Ovary (tissue), 7 donors: ENCODE measurements at regions not wholly inside any gene's neighbourhood (a gene's known extent, or its start where the extent isn't known, plus 50 kb on each side); places are given as distances from the start of the nearest gene placed in this dataset.

ENCODE experiments used
- DNase-seq, 5 donors: peaks; one replicate each; pipeline ENCODE4 v3.0.0-alpha.2; 2019 to 2020
- H3K27ac ChIP-seq, 2 donors: fragments of 200-600 bp; one replicate each; pipeline versions ENCODE4 v1.5.1 to v1.8.0; 2019 to 2022
- H3K27me3 ChIP-seq: fragments of 200-600 bp; one replicate; pipeline ENCODE4 v1.8.0; 2022
- H3K36me3 ChIP-seq: fragments of 200-600 bp; sonication (generic); one replicate; pipeline ENCODE4 v1.5.1; 2019
- H3K4me1 ChIP-seq: one replicate; pipeline ENCODE4 v1.8.1; 2013; ENCODE audit warnings: mild to moderate bottlenecking, moderate library complexity; ENCODE audit not compliant: insufficient read depth
- H3K4me3 ChIP-seq: fragments of 200-600 bp; sonication (generic); one replicate; pipeline ENCODE4 v1.5.1; 2017
- H3K9me3 ChIP-seq, 2 donors: fragments of 200-600 bp in 1 of 2; sonication (generic) in 1 of 2; one replicate each; pipeline versions ENCODE4 v1.5.1 to v1.8.1; 2013 to 2019; ENCODE audit warnings: mild to moderate bottlenecking in 1 of 2, moderate library complexity in 1 of 2
- EP300 ChIP-seq: sonication (generic); formaldehyde crosslinking; IDR thresholded peaks from one replicate; pipeline ENCODE4 v1.6.1; 2017; ENCODE audit warnings: antibody characterized with exemption
- POLR2A ChIP-seq: fragments of 450-650 bp; IDR thresholded peaks from one replicate; pipeline ENCODE4 v1.6.1; 2017; ENCODE audit warnings: antibody characterized with exemption, mild to moderate bottlenecking, moderate library complexity
- WGBS, 3 donors: extraction: QIAGEN DNeasy Blood & Tissue Kit in 1 of 3; methylation state at CpG; one replicate each; pipeline versions ENCODE4 v1.1.5 to v1.1.7; 2013 to 2017; 5-methylcytosine and 5-hydroxymethylcytosine counted together
- intact Hi-C, 4 donors: fragments of 100-400 bp; cut with DNase I; formaldehyde crosslinking; loops; one replicate each; pipeline versions ENCODE4 v1.11.0 to v1.15.1; 2022 to 2023
- TF ChIP-seq, protein P1 (sequence below), 3 donors: fragments of 450-650 bp in 2 of 3; fragments of 200-600 bp in 1 of 3; IDR thresholded peaks; one replicate each; pipeline versions ENCODE4 v1.5.1 to v1.8.0; 2016 to 2022; ENCODE audit warnings: antibody characterized with exemption in 3 of 3, mild to moderate bottlenecking in 1 of 3
- donor health status: DM: no; HTN: no; CAD: no; lungs with moderate emphysema.
- donor health status: DM: no; HTN: no; CAD: no.
- donor health status: Bipolar disorder and iron deficiency.
- donor health status: DM: no; HTN: no; CAD: no.
- donor health status: DM: yes; HTN: yes; CAD: no.

GRCh38 chr5:61680247-61680646 lies 348.2 kb downstream of the ZSWIM6 start:
- no peaks in the 10 kb centered on the region for H3K36me3 ChIP-seq
- H3K27me3 ChIP-seq: no peaks in the 10 kb centered on the region
- H3K4me1 ChIP-seq: no peaks in the 10 kb centered on the region
- TF ChIP-seq, protein P1, sequence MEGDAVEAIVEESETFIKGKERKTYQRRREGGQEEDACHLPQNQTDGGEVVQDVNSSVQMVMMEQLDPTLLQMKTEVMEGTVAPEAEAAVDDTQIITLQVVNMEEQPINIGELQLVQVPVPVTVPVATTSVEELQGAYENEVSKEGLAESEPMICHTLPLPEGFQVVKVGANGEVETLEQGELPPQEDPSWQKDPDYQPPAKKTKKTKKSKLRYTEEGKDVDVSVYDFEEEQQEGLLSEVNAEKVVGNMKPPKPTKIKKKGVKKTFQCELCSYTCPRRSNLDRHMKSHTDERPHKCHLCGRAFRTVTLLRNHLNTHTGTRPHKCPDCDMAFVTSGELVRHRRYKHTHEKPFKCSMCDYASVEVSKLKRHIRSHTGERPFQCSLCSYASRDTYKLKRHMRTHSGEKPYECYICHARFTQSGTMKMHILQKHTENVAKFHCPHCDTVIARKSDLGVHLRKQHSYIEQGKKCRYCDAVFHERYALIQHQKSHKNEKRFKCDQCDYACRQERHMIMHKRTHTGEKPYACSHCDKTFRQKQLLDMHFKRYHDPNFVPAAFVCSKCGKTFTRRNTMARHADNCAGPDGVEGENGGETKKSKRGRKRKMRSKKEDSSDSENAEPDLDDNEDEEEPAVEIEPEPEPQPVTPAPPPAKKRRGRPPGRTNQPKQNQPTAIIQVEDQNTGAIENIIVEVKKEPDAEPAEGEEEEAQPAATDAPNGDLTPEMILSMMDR (IDR thresholded peaks at IDR 0.05): no peak
- TF ChIP-seq POLR2A (no peak), EP300 (no peak)
- no peak overlapping the region for H3K27ac ChIP-seq
- WGBS, 3 donors: 79 to 87% (median 81%) methylated on average over 2 of the region's 2 CpGs
- no peaks in the 10 kb centered on the region for H3K9me3 ChIP-seq
- DNase-seq: no peak
- intact Hi-C loops: no loop called here
- H3K4me3 ChIP-seq: no peak overlapping the region

GRCh38 chr5:61683148-61683547 lies 351.1 kb downstream of the ZSWIM6 start:
- Histone ChIP-seq H3K9me3 (no peaks in the 10 kb centered on the region), H3K4me1 (no peaks in the 10 kb centered on the region), H3K27me3 (no peaks in the 10 kb centered on the region), H3K27ac (no peak overlapping the region), H3K36me3 (no peaks in the 10 kb centered on the region), H3K4me3 (no peak overlapping the region)
- 76 to 77% (median 77%) methylated on average over 5 of the region's 5 CpGs for WGBS, 3 donors
- DNase-seq: no peak
- intact Hi-C loops: no loop called here
- TF ChIP-seq POLR2A: no peak
- TF ChIP-seq, protein P1 (IDR thresholded peaks at IDR 0.05): no peak
- TF ChIP-seq EP300: no peak

GRCh38 chr5:61683926-61684325 lies 351.9 kb downstream of the ZSWIM6 start:
- no peak for DNase-seq
- H3K9me3 ChIP-seq: no peaks in the 10 kb centered on the region
- no peak overlapping the region for H3K27ac ChIP-seq
- no peak overlapping the region for H3K4me3 ChIP-seq
- no peaks in the 10 kb centered on the region for H3K27me3 ChIP-seq
- intact Hi-C loops: no loop called here
- WGBS, 3 donors: 76 to 85% (median 81%) methylated on average over 2 of the region's 2 CpGs
- H3K36me3 ChIP-seq: no peaks in the 10 kb centered on the region
- no peak for TF ChIP-seq POLR2A
- TF ChIP-seq, protein P1 (IDR thresholded peaks at IDR 0.05): no peak
- H3K4me1 ChIP-seq: no peaks in the 10 kb centered on the region

- 63 to 74% (median 70%) methylated on average over 5 of the region's 5 CpGs for WGBS, 3 donors
- no peaks in the 10 kb centered on the region for H3K27me3 ChIP-seq
- H3K4me3 ChIP-seq: no peak overlapping the region
- H3K9me3 ChIP-seq: no peaks in the 10 kb centered on the region
- intact Hi-C loops: no loop called here
- no peaks in the 10 kb centered on the region for H3K36me3 ChIP-seq
- no peaks in the 10 kb centered on the region for H3K4me1 ChIP-seq
- TF ChIP-seq, protein P1 (IDR thresholded peaks at IDR 0.05): no peak
- TF ChIP-seq POLR2A (no peak), EP300 (no peak)
- DNase-seq: no peak
- H3K27ac ChIP-seq: no peak overlapping the region
Measured at GRCh38 chr5:61686491-61687257, 354.6 kb downstream of the ZSWIM6 start.
